Stomach (tissue), 4 donors: ENCODE measurements at regions not wholly inside any gene's neighbourhood (a gene's known extent, or its start where the extent isn't known, plus 50 kb on each side); places are given as distances from the start of the nearest gene placed in this dataset.

ENCODE experiments used
- EP300 ChIP-seq: sonication (generic); formaldehyde crosslinking; IDR thresholded peaks from one replicate; pipeline ENCODE4 v1.6.1; 2017; ENCODE audit warnings: antibody characterized with exemption
- TF ChIP-seq, protein P1 (sequence below), 7 experiments: fragments of 450-650 bp in 4 of 7; fragments of 200-600 bp in 3 of 7; sonication (generic) in 3 of 7; IDR thresholded peaks; one replicate each; pipeline ENCODE4 v1.5.1; 2016 to 2019; ENCODE audit warnings: antibody characterized with exemption in 7 of 7, control low read depth in 2 of 7, mild to moderate bottlenecking in 1 of 7

DNA sequence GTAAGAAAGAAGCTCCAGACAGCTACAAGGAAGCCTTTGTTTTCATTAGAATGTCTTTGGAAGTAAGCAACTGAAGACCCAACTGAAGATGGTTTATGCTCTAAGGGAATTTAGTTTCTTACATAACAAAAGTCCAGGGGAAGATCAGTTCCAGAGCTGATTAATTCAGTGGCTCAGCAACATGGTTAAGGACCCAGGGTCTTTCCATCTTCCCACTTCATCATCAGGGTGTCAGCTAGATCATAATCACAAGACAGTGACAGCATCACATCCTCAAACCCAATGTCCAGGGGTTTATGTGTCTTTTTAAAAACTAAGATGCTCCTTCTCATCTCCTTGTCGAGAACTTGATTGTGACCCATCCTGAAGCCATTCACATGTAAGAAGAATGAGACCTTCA is 119.7 kb upstream of the PRDM1 start:
- TF ChIP-seq, protein P1, sequence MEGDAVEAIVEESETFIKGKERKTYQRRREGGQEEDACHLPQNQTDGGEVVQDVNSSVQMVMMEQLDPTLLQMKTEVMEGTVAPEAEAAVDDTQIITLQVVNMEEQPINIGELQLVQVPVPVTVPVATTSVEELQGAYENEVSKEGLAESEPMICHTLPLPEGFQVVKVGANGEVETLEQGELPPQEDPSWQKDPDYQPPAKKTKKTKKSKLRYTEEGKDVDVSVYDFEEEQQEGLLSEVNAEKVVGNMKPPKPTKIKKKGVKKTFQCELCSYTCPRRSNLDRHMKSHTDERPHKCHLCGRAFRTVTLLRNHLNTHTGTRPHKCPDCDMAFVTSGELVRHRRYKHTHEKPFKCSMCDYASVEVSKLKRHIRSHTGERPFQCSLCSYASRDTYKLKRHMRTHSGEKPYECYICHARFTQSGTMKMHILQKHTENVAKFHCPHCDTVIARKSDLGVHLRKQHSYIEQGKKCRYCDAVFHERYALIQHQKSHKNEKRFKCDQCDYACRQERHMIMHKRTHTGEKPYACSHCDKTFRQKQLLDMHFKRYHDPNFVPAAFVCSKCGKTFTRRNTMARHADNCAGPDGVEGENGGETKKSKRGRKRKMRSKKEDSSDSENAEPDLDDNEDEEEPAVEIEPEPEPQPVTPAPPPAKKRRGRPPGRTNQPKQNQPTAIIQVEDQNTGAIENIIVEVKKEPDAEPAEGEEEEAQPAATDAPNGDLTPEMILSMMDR (IDR thresholded peaks at IDR 0.05), result no peak
- TF ChIP-seq EP300, result no peak
